HG02970 (cell line): ENCODE measurements at regions not wholly inside any gene's neighbourhood (a gene's known extent, or its start where the extent isn't known, plus 50 kb on each side); places are given as distances from the start of the nearest gene placed in this dataset.

ENCODE experiments used
- ATAC-seq: cut with Tn5 transposase; IDR thresholded peaks from one replicate; pipeline ENCODE4 v1.9.1; 2021; ENCODE audit warnings: mild to moderate bottlenecking, moderate library complexity, moderate number of reproducible peaks; ENCODE audit not compliant: unreplicated experiment, low FRiP score

DNA sequence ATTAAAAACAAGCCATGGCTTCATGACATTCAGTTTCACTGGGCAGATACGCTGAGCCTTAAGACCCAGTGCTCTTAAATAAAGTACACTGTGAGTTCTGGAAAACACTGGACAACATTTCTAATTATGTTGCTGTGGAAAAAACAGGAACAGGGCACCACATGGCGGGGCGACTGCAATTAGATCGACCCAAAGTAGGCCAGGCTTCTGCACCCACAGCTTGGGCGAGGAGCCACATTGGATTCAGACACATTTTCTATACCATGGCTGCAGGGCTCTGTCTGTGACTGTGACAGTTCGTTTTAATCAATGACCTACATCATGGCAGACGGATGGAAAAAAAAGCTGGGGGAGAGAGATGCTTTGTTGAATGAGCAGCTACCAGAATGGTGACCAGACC, 227.2 kb upstream of the HS6ST1 start:
- ATAC-seq, result no peak

DNA sequence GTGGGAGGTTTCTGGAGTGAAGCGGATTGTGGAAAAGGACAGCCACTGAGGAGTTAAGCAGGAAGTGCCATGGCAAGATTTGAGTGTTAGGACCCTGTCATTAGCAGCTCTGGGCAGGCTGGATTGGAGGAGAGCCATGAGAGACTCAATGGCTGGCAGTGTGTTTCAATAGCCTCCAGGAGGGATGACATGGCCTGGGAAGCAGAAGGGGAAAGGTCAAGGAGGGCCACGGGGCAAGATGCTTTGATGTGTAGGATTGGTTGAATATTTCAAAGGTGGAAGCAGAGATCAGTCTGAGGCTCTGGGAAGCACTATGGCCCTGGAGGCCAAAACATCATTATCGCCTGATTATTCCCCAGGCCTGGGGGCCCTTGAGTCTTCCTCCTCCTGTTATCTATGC, 229.0 kb upstream of the HS6ST1 start:
- ATAC-seq, result no peak

DNA sequence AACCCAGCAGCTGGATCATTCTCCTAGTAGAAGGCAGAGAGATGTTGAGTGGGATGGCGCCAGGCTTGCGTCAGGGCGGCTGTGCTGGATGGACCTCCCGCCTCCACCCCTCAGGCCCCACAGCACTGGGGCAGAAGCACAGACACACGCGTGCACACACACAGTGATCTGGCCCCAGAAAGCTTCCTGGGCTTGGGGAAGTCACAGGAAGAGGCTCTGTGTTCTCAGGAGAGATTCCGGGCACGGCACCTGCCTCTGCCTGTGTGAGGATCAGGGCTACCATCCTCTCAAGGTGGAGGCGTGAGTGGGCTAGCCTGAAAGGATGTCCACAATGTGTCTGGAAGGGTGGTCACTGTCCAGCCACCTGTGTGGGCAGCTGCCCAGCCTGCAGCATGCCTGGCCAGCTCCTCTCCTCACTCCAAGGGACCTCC, 229.8 kb upstream of the HS6ST1 start:
- ATAC-seq, result no peak

DNA sequence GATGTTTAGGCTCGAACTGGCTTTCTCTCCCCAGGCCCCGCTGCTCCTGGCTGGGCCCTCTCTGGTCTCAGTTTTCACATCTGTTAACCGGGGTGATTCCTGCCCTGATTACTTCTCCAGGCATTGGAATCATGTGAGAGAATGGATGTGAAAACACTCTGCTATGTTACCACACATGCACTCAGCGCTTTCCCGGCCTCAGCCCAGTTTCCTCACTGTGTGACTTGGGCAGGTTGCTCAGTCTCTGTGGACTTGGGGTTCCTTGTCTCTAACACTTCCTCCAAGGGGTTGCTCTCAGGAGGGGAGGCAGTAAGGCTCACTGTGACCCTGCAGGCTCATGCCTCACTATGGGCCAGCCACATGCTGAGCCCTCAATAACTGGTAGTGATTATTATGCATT, 230.4 kb upstream of the HS6ST1 start:
- ATAC-seq, result no peak

DNA sequence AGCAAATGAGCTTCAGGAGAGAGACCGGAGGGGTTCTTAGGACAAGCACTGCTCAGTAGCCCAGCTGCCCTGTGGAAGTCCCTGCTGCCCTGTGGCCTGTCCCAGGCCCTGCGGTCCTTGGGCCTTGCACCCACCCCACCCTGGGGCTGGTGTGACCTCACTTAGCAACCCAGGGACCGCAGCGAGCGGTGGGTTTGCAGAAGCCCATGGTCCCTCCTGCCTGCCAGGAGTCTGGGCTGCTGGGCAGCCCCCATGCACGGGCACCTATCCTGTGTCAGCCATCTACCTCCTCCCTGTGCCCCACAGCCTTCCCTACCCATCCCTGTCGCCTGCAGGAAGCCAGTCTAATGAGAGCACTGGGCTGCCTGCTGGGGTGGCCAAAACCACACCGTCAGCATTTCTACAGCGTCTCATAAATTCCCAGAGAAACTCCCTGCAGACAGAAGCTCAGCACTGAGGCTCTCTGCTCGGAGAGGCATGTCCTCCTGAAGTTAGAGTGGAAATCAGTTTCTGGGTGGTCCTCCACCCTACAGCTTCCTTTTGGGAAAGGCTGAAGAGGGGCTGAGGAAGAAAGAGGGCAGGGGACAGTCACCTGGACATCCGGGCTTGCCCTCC, 231.1 kb upstream of the HS6ST1 start:
- no peak for ATAC-seq

DNA sequence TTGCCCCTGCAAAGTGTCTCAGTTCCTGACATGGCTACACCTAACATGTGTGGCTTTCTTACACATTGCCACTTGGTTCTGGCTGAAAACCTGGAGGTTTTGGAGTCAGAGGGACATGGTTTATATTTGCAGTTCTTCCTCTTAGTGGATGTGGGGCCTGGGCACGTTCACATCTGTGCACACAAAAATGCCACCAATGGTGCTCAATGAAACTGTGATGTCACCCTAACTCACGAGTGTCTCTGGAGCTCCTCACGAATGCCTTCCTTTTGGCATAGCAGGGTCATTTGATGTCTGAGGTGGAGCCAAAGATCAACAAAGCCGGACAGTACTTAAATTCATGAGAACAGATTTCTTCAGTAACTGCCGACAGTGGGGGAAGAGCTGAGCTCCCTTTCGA, 231.7 kb upstream of the HS6ST1 start:
- no peak for ATAC-seq

DNA sequence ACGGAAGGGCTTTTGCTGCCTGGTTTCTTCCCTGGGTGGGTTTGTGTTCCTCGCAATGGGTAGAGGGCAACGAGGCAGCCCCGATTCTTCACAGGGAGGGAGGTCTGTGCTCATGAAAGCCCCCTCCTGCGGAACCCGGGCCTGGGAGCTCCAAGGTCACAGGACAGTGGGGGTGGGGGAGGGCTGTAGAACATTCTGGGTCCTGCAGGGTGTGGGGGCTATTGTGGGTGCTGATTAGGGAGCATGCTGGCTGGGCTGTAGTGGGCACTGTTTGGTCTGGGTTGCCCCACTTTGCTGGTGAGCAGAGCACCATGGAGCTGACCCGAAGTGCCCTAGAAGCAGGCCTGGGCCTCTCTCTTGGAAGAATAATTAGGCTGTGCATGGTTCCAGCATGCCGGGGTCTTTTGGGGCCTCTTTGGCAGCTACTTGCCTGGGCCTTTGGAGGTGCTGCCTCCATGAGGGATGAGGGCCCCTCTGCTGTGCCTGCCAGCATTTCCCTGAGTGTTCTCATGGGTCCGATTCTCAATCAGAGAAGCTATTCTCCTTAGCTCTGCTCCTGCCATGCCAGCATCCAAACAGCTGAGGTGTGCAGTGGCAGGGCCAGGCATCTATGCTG, 232.2 kb upstream of the HS6ST1 start:
- ATAC-seq, result no peak

DNA sequence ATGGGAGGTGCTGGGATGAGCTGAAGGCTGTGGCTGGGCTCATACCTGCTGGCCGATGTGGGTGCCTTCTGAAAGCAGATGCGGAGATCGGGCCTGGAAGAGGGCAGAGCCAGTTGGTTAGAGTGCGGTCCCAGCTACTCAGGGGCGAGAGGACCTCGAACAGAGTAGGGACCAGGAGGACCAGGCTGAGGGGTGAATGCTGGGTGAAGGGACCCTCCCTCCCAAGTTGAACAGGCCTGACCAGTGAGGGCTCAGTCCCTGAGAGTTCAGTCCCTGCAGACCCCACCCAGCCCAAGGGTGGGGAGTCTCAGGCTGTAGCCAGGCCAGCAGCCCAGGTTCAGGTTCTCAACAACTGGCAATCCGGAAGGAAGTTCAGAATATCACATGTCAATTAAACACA, 232.8 kb upstream of the HS6ST1 start:
- ATAC-seq, result no peak

DNA sequence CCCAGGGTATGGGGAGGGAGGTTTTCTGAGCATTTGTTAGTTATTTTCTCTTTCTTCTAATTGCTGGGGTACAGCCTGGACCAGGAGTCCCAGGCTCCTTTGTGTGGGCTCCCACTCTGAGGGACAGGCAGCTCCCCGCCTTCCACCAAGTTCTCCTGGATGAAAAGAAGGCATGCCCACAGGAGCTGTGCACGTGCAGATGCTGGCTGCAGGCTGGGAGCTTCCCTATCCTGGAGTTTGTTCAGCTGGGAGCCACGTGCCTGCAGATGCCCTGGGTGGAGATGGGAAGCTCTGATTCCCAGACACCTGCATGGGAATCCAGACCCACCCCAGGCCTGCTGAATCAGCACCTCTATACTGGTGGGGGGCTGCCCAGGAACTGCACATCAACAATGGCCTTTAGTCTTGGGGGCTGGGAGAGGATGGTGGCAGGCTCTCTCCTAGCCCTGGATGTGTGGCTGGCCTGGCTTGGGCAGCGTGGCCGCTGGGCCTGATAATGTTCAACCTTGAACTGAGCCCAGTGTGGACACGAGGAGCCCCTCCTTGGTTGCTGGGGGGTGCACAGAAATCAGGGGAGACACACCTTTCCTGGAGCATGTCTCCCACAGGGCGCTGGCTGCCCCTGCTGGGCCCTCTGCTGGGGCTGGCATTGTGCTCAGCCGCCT, 233.6 kb upstream of the HS6ST1 start:
- ATAC-seq, result no peak

DNA sequence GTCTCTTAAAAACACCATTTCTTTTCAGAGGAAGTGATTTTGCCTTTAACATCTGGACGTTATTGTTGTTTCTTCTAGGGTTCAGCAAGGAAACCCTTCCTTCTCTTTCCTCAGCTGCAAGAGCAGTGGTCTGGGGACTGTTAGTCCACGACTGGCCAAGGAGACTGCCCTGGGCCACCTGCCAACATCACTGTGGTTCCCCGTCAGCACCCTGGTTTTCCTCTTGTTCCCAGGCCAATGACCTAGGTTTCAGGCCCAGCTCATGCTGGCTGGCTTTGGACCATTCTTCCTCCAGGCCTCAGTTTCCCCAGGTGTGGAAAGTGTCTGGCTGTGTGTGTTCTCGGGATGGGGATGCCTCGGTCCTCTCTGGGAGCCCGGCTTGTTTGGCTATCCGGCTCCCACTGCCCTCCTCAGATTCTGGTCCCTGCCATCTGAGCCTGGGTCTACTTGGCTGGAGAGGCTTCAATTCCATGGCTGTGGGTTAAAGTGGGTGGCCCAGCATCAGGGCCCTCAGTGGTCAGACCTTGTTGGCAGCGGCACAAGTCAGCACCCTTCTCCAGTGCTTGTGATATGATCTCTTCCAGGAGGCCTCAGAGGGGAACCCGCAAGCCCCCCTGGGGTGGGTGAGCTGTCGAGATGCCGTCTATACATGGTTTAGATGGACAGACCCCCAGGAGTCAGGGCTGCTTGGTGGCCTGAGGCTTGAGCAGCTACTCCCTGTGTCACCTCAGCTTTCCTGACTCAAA, 234.3 kb upstream of the HS6ST1 start:
- no peak for ATAC-seq

DNA sequence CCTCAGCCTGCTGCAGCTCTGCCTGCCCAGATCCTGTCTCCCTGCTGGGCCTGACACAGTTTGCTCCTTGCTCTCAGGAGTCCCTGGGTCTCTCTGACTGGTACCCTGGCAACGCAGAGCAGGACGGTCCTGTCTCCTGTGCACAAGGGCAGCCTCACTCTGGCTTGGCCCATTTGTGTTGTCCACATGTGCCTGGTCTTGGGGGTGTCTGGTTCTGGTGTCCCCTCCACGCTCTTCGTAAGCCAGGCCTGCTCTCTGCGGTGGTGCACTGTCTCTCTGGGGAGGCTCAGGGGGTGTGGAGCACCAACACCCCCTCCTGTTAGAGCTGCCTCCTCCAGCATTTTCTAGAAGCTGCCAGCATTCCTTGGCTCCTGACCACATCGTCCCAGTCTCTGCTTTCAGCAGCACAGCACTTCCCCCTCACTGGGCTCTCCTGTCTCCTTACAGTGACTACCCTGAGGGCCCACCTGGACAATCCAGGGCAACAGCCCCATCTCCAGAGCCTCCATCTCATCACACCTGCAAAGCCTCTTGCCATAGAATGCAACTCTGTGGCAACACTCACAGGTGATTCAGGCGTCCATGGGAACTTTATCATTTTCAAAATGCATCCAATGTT, 235.6 kb upstream of the HS6ST1 start:
- no peak for ATAC-seq

DNA sequence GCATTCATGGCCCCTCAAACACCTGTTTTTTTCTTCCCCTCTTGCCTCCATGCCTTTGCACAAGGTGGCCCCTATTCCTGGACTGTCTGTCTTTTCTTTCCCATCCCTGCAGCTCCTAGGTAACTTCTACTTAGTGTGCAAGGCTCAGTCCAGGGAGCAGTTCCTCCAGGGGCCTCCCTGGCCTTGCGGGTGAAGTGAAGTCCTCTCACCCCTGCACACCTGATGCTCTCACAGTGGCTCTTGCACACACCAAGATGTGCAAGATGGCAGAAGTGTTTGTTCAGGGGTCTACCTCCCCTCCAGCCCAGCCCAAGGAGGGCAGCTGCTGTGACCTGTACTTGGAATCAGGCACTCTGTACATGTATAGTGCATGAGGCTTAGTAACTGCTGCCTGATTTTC, 236.8 kb upstream of the HS6ST1 start:
- no peak for ATAC-seq

DNA sequence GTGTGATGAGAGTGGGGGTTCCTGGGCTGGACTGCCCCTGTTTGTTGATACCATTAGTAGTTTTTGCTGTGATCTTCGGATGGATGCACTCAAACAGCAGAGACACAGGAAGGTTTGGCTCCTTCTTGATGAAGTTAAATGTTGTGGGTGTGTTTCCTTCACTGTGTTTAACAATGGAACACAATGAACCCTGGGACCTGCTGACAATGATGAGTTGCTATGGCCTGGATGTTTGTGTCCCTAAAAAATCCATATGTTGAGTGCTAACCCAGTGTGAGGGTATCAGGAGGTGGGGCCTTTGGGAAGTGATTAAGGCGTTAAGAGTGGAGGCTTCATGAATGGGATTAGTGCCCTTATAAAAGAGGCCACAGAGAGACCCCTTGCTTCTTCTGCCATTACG, 237.4 kb upstream of the HS6ST1 start:
- ATAC-seq, result no peak

DNA sequence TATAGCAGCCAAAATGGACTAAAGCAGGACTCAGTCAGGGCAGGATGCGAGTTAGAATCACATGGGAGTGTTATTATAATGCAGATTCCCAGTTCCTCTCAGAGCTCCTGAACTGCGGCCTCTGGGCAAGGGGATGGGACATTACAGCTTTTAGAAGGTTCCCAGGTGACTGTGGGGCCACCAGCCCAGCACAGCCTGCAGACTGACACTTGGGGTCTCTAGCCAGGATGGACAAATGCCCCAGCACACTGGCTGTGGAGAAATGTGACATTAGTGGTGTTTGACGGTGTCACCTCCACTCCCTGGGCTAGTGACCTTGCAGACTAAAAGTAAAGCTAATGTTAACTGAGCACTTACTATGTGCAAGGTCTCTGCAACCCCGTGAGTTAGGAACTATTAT, 238.0 kb upstream of the HS6ST1 start:
- no peak for ATAC-seq

DNA sequence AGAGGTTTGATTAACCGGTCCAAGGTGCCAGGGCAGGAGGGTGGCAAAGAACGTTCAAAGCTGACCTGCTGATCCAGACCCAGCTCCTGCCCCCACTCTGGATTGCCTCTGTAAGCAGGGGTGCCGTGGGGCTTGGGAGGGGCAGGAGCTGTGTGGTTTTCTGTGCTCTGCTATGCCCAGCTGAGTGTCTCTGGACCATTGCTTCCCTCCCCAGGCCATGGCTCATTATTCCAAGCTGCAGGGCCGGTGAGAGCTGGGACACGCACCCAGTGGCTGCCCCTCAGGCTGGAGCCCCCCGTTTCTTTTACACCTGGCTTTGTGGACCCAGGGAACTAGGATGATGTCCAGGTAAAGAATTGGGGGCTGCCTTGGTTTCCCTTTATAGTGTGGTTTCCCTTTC, 238.4 kb upstream of the HS6ST1 start:
- ATAC-seq, result no peak

DNA sequence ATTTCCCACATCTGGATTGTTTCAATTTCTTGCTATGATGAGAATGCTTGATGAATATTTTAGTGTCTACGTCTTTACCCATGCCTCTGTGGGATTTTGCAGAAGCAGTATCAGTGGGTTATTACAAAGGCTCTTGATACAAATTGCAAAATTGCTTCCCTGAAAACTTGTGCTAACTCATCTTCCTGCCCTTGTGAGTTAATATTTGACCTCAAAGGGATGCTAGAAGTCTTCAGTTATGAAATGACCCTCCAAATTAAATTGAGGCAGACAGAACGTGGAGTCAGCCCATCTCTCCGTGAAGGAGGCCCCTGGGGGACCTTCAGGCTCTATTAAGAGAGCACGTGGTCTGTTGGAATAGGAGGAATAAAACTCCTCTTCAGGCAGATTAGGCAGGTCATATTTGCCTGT, 239.2 kb upstream of the HS6ST1 start:
- no peak for ATAC-seq

DNA sequence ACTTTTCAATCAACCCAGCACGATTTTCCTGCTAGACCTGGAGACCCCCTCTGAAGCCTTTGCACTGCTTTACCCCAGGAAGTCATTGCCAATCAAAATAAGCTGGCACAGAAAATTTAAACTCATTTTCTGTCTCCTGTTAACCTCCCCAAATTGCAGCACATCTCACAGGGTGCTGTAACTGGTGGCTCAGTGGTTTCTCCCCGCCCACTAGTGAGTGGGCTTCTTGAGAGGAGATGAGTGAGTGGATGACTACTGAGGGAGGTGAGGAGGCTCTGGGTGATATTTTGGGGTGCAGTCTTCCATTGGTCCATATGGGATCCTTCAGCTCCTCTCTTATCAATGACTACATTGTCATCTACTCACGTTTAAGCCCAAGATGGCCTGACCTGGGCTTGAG, 239.8 kb upstream of the HS6ST1 start:
- no peak for ATAC-seq

DNA sequence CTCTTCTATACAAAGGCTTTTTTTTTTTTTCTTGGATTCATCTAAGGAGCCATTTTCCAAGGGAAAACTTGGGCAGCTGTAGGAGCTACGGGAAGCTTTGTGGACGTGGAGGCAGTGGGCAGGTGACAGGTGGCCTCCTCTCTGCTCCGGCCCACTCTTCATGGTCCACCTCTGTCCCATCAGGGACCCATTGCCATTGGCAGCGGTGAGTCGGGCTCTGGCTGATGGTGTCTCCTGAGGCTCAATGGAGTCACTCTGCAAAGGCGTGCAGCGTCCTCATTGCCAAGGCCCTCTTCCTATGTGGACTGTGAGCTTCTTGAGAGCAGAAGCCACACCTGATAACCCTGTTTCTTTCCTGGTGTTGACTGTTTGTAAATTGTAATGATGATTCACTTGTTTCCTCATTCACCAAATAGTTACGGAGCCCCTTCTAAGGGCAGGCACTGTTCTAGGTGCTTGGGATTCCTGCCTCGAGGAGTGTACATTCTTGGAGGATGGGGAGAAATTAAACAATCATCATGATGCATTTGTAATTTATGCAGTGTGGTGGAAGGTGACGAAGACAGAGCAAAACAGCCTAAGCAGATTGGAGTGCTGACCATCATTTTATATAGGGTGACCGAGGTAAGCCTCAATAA, 240.3 kb upstream of the HS6ST1 start:
- ATAC-seq, result no peak

DNA sequence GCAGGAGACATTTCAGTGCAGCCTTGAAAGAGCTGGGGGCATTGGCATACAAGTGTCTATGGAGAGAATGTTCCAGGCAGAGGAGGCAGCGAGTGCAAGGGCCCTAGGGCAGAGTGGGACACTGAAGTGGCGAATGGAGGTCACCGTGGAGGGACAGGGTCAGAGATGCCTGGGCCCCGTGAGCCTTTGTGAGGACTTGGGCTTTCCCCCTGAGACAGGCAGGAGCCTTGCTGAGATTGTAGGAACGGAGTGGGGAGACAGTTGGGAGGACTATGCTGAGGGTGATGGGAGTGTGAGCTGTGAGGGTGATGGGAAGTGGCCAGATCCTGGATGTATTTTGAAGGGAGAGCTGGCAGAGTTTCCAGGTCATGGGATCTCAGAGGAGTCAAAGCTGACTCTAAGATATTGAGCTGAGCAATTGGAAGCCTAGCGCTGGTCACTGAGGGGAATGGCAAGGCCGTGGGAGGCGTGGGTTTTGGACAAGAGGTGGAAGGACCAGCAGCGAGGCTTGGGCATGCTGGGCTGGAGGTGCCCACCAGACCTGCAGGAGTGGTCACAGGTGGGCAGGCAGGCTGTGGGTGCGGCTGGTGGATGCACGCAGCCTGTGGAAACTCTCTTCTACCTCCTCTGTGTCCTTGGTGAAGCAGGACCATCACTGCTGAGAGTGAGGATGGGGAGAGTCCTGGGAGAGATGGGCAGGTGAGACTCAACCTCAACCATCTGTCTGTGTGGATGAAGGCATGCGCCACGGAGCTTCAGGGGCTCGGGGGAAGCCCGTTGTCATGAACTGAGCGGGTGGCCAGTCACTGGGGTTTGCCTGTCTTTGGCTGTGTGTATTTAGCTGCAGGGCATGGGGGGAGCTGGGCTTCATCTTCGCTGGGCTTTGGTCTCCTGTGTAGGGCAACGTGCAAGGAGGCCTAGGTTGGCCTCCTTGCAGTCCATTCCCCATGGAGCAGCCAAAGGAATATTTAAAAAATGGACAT, 241.2 kb upstream of the HS6ST1 start:
- no peak for ATAC-seq
